Fibroblast of the aortic adventitia (primary cell): ENCODE measurements at regions not wholly inside any gene's neighbourhood (a gene's known extent, or its start where the extent isn't known, plus 50 kb on each side); places are given as distances from the start of the nearest gene placed in this dataset.

ENCODE experiments used
- DNase-seq: peaks from one replicate; pipeline ENCODE4 v3.0.0-alpha.2; 2010; ENCODE audit warnings: low read depth
- H3K4me3 ChIP-seq: 2 replicates; pipeline ENCODE4 v1.5.1; 2011; ENCODE audit warnings: low read depth, mild to moderate bottlenecking, control low read depth, low read length, moderate library complexity
- CTCF ChIP-seq: IDR thresholded peaks from 2 replicates; pipeline ENCODE4 v1.5.1; 2011; ENCODE audit warnings: mild to moderate bottlenecking, low read length, control low read depth, inconsistent platforms; ENCODE audit not compliant: insufficient read depth

- peak; percentile 52 for DNase-seq
- no peak for TF ChIP-seq CTCF
These were observed 456.1 kb downstream of the AEBP2 start for GRCh38 chr12:19895246-19896020.

GRCh38 chr12:19896041-19896440 is 456.7 kb downstream of the AEBP2 start:
- no peak for TF ChIP-seq CTCF
- DNase-seq = no peak
- no peak overlapping the region for H3K4me3 ChIP-seq

More at GRCh38 chr12:19895246-19896020, 456.1 kb downstream of the AEBP2 start:
- no peak overlapping the region for H3K4me3 ChIP-seq

GRCh38 chr12:19896534-19896933 is 457.2 kb downstream of the AEBP2 start:
- TF ChIP-seq CTCF = no peak
- no peak overlapping the region for H3K4me3 ChIP-seq
- DNase-seq = no peak

- H3K4me3 ChIP-seq = no peak overlapping the region
- no peak for DNase-seq
- TF ChIP-seq CTCF = no peak
These were observed 458.7 kb downstream of the AEBP2 start for GRCh38 chr12:19897900-19898408.

- DNase-seq = no peak
- H3K4me3 ChIP-seq = no peak overlapping the region
- no peak for TF ChIP-seq CTCF
These were observed 462.5 kb downstream of the AEBP2 start for GRCh38 chr12:19901841-19902240.

- DNase-seq = no peak
- no peak overlapping the region for H3K4me3 ChIP-seq
- TF ChIP-seq CTCF = no peak
These were observed 463.5 kb upstream of the PDE3A start for GRCh38 chr12:19904819-19905218.
